HepG2 (cell line): ENCODE measurements at regions not wholly inside any gene's neighbourhood (a gene's known extent, or its start where the extent isn't known, plus 50 kb on each side); places are given as distances from the start of the nearest gene placed in this dataset.

ENCODE experiments used
- ATAC-seq: fragments of 200-7000 bp; cut with Tn5 transposase; 3 replicates; pipeline ENCODE4 v1.9.1; 2020; ENCODE audit warnings: mild to moderate bottlenecking, moderate library complexity
- BruUV-seq: library from RNA; stranded (reverse); fragments of 400-500 nt; replicated peaks from 2 replicates; lab custom pipeline; 2021; lab: Mats Ljungman, UMichigan
- CTCF ChIA-PET: fragments of 300-600 bp; formaldehyde crosslinking; extraction: SDS; loops from one replicate; lab custom pipeline; 2021; ENCODE audit warnings: low total read pairs, inconsistent platforms, low intra/inter-chr PET ratio; lab: Yijun Ruan, JAX
- POLR2A ChIA-PET: fragments of 350-600 bp; sonication (Branson Sonifier 250); formaldehyde crosslinking; loops from one replicate; lab custom pipeline; 2020; ENCODE audit warnings: antibody characterized with exemption, inconsistent platforms; lab: Yijun Ruan, JAX
- DNase-seq: peaks from one replicate; pipeline ENCODE4 v3.0.0-alpha.2; 2015; ENCODE audit warnings: low spot score
- FAIRE-seq: peaks from 3 replicates; lab custom pipeline; 2011; peaks lifted over from hg19 to GRCh38; lab: Jason Lieb, UNC
- H2AFZ ChIP-seq: one replicate; pipeline ENCODE4 v1.6.1; 2011; ENCODE audit warnings: low read length, inconsistent platforms
- H3K27ac ChIP-seq: fragments of 300-600 bp; 3 replicates; pipeline ENCODE4 v1.8.0; 2011; ENCODE audit warnings: mixed run types, mild to moderate bottlenecking, mixed read lengths, low read length, inconsistent platforms; ENCODE audit not compliant: insufficient read depth; ENCODE audit errors: extremely low read length
- H3K27me3 ChIP-seq, 2 experiments: fragments of 200-600 bp in 1 of 2; 2 replicates in 1 of 2; 3 replicates in 1 of 2; pipeline versions ENCODE4 v1.6.0 to v1.8.0; 2011; ENCODE audit warnings: low read length in 2 of 2, mild to moderate bottlenecking in 2 of 2, moderate library complexity in 2 of 2, inconsistent platforms in 1 of 2; ENCODE audit not compliant: insufficient read depth in 2 of 2, control insufficient read depth in 1 of 2
- H3K36me3 ChIP-seq, 2 experiments: fragments of 200-600 bp in 1 of 2; replicated peaks in 1 of 2; 2 replicates in 1 of 2; 3 replicates in 1 of 2; pipeline versions ENCODE4 v1.5.1 to v1.8.0; 2011; ENCODE audit warnings: low read length in 2 of 2, inconsistent platforms in 1 of 2; ENCODE audit not compliant: insufficient read depth in 2 of 2, control insufficient read depth in 1 of 2
- H3K4me1 ChIP-seq: 2 replicates; pipeline ENCODE4 v1.5.1; 2012; ENCODE audit warnings: low read length, inconsistent platforms; ENCODE audit not compliant: insufficient read depth
- H3K4me2 ChIP-seq: 2 replicates; pipeline ENCODE4 v1.6.0; 2011; ENCODE audit warnings: low read depth, low read length, inconsistent platforms
- H3K4me3 ChIP-seq, 3 experiments: fragments of 200-600 bp in 1 of 3; sonication (generic), shearing (Covaris generic) in 1 of 3; replicated peaks in 1 of 3; 2 replicates each; pipeline ENCODE4 v1.5.1; 2011 to 2016; ENCODE audit warnings: low read length in 3 of 3, inconsistent platforms in 2 of 3, low read depth in 2 of 3, mild to moderate bottlenecking in 2 of 3, control low read depth in 1 of 3, mixed read lengths in 1 of 3; ENCODE audit not compliant: insufficient read depth in 1 of 3
- H3K79me2 ChIP-seq: one replicate; pipeline ENCODE4 v1.6.1; 2011; ENCODE audit warnings: low read length, inconsistent platforms; ENCODE audit not compliant: insufficient read depth
- H3K9ac ChIP-seq: 2 replicates; pipeline ENCODE4 v1.6.0; 2011; ENCODE audit warnings: mild to moderate bottlenecking, low read depth, low read length, inconsistent platforms; ENCODE audit not compliant: insufficient read depth
- H3K9me3 ChIP-seq: 2 replicates; pipeline ENCODE4 v1.5.1; 2012; ENCODE audit warnings: mild to moderate bottlenecking, low read length
- H4K20me1 ChIP-seq: 2 replicates; pipeline ENCODE4 v1.6.0; 2011; ENCODE audit warnings: inconsistent platforms, mild to moderate bottlenecking, low read length, moderate library complexity; ENCODE audit not compliant: insufficient read depth
- AKAP8 ChIP-seq: sonication (generic); formaldehyde crosslinking; IDR thresholded peaks from 2 replicates; pipeline ENCODE4 v1.5.1; 2020; ENCODE audit warnings: mild to moderate bottlenecking, missing genetic modification reagents
- ATF1 ChIP-seq: IDR thresholded peaks from 2 replicates; pipeline ENCODE4 v1.6.1; 2016; ENCODE audit warnings: mild to moderate bottlenecking, control low read depth
- DMAP1 ChIP-seq: IDR thresholded peaks from 2 replicates; pipeline ENCODE4 v1.6.1; 2016
- KDM3A ChIP-seq: IDR thresholded peaks from 2 replicates; pipeline ENCODE4 v1.6.1; 2018; ENCODE audit warnings: low read depth, missing compliant biosample characterization
- MAFK ChIP-seq, 2 experiments: IDR thresholded peaks in 1 of 2; conservative IDR thresholded peaks in 1 of 2; 2 replicates each; pipeline ENCODE4 v1.6.1; 2011; ENCODE audit warnings: improper control_type of control experiment in 2 of 2, low read length in 2 of 2
- NFE2L2 ChIP-seq: fragments of 150-350 bp; IDR thresholded peaks from 2 replicates; pipeline ENCODE4 v1.6.1; 2014; ENCODE audit warnings: low read length
- NR1H2 ChIP-seq: sonication (generic); formaldehyde crosslinking; IDR thresholded peaks from 2 replicates; pipeline ENCODE4 v1.8.1; 2022; ENCODE audit warnings: low read depth, missing genetic modification reagents, borderline replicate concordance
- NR2C2 ChIP-seq: sonication (generic); formaldehyde crosslinking; IDR thresholded peaks from 2 replicates; pipeline ENCODE4 v1.4.0; 2020; ENCODE audit warnings: missing genetic modification reagents, mild to moderate bottlenecking, moderate library complexity, borderline replicate concordance
- PCBP2 ChIP-seq: fragments of 200-400 bp; formaldehyde crosslinking; optimal IDR thresholded peaks from 2 replicates; pipeline ENCODE3; 2018; ENCODE audit warnings: low read length, low read depth; ENCODE audit not compliant: poor library complexity, severe bottlenecking
- PHF21A ChIP-seq: sonication (generic); formaldehyde crosslinking; IDR thresholded peaks from 2 replicates; pipeline ENCODE4 v1.5.0; 2020; ENCODE audit warnings: mild to moderate bottlenecking, missing genetic modification reagents
- POLR2AphosphoS5 ChIP-seq: IDR thresholded peaks from 2 replicates; pipeline ENCODE4 v1.6.1; 2012; ENCODE audit warnings: low read depth, low read length
- SOX6 ChIP-seq, 2 experiments: fragments of 450-650 bp in 1 of 2; sonication (generic) in 1 of 2; formaldehyde crosslinking in 1 of 2; IDR thresholded peaks; 2 replicates each; pipeline versions ENCODE4 v1.4.0 to v1.6.1; 2017 to 2020; ENCODE audit warnings: antibody characterized with exemption in 1 of 2, mild to moderate bottlenecking in 1 of 2, missing genetic modification reagents in 1 of 2
- ZBTB1 ChIP-seq: sonication (generic); formaldehyde crosslinking; IDR thresholded peaks from 2 replicates; pipeline ENCODE4 v1.4.0; 2020; ENCODE audit warnings: missing genetic modification reagents, borderline replicate concordance
- ZBTB8A ChIP-seq: sonication (generic); formaldehyde crosslinking; IDR thresholded peaks from 2 replicates; pipeline ENCODE4 v1.4.0; 2020; ENCODE audit warnings: mild to moderate bottlenecking, low read depth, missing genetic modification reagents, borderline replicate concordance
- ZNF24 ChIP-seq: fragments of 450-650 bp; IDR thresholded peaks from 2 replicates; pipeline ENCODE4 v1.6.1; 2017; ENCODE audit warnings: antibody characterized with exemption, mild to moderate bottlenecking
- ZNF589 ChIP-seq: sonication (generic); formaldehyde crosslinking; conservative IDR thresholded peaks from 2 replicates; pipeline ENCODE4 v1.8.0; 2022; ENCODE audit warnings: mild to moderate bottlenecking, moderate library complexity, missing genetic modification reagents
- ZNF678 ChIP-seq: sonication (generic); formaldehyde crosslinking; IDR thresholded peaks from 2 replicates; pipeline ENCODE4 v1.4.0; 2020; ENCODE audit warnings: mild to moderate bottlenecking, missing genetic modification reagents
- ZNF816 ChIP-seq: sonication (generic); formaldehyde crosslinking; IDR thresholded peaks from 2 replicates; pipeline ENCODE4 v1.8.0; 2022; ENCODE audit warnings: missing genetic modification reagents, mild to moderate bottlenecking, borderline replicate concordance
- ZZZ3 ChIP-seq: sonication (generic); formaldehyde crosslinking; IDR thresholded peaks from 2 replicates; pipeline ENCODE4 v1.4.0; 2020; ENCODE audit warnings: missing genetic modification reagents, mild to moderate bottlenecking, borderline replicate concordance
- WGBS: methylation state at CpG from one replicate; pipeline ENCODE4 v1.1.6; 2017; ENCODE audit warnings: low lambda C conversion rate; 5-methylcytosine and 5-hydroxymethylcytosine counted together
- in situ Hi-C: cut with HindIII; loops from 2 replicates; pipeline ENCODE4 v1.10.0; 2017; ENCODE audit warnings: low pct_unique_long_range_greater_than_20kb; ENCODE audit not compliant: extremely low pct_ligation_motif_present
- intact Hi-C: fragments of 100-400 bp; cut with micrococcal nuclease; formaldehyde crosslinking; loops from one replicate; pipeline ENCODE4 v1.10.0; 2022; ENCODE audit not compliant: unreplicated experiment
- TF ChIP-seq, protein P1 (sequence below): sonication (generic); formaldehyde crosslinking; IDR thresholded peaks from 2 replicates; pipeline ENCODE4 v1.4.0; 2020; ENCODE audit warnings: missing genetic modification reagents
- TF ChIP-seq, protein P2 (sequence below): sonication (generic); formaldehyde crosslinking; IDR thresholded peaks from 2 replicates; pipeline ENCODE4 v1.4.0; 2020; ENCODE audit warnings: mild to moderate bottlenecking, missing genetic modification reagents

DNA sequence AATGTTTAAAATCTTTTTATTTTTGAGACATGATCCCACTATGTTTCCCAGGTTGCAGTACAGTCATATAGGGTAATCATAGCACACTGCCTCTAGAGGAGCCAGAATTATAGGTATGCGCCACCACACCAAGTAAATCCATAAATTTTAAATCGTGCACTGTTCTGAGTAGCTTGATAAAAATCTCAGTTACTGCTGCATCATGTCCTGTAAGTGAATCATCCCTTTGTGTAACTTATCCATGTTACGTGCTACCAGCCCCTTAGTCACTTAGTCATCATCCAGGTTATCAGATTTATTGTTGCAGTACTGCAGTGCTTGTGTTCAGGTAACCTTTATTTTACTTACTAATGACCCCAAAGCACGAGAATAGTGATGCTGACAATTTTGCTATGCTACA is 1770.9 kb downstream of the BRINP3 start:
- H3K9me3 ChIP-seq, result 0 out of 2 replicates have a peak, but pooled peaks cover 5% of the 10 kb centered on the region
- H3K27me3 ChIP-seq, result no peaks in the 10 kb centered on the region
- peak; percentile 24 for DNase-seq
- H3K4me3 ChIP-seq, result no peak overlapping the region
- BruUV-seq, result no TSS peak
- no peak overlapping the region for H3K4me2 ChIP-seq
- ATAC-seq, result no peak
- H3K27ac ChIP-seq, result no peak overlapping the region
- WGBS, result 23% methylated on average over 4 of the region's 4 CpGs
- no peaks in the 10 kb centered on the region for H3K79me2 ChIP-seq
- no peaks in the 10 kb centered on the region for H3K36me3 ChIP-seq
- no peaks in the 10 kb centered on the region for H3K4me1 ChIP-seq
- TF ChIP-seq SOX6 (IDR thresholded peaks at IDR 0.05) (no peak), SOX6 (CRISPR knock-in tag; IDR thresholded peaks at IDR 0.05) (no peak), ATF1 (CRISPR knock-in tag) (no peak), NFE2L2 (peak; percentile 15; the same call in 1 of the 2 replicates)
- FAIRE-seq, result no peak
- ChIA-PET POLR2A (no interaction called here), CTCF (no interaction called here)
- no peak overlapping the region for H2AFZ ChIP-seq
- H4K20me1 ChIP-seq, result no peaks in the 10 kb centered on the region
- in situ Hi-C loops, result no loop called here
- intact Hi-C loops, result no loop called here
- H3K9ac ChIP-seq, result no peak overlapping the region

DNA sequence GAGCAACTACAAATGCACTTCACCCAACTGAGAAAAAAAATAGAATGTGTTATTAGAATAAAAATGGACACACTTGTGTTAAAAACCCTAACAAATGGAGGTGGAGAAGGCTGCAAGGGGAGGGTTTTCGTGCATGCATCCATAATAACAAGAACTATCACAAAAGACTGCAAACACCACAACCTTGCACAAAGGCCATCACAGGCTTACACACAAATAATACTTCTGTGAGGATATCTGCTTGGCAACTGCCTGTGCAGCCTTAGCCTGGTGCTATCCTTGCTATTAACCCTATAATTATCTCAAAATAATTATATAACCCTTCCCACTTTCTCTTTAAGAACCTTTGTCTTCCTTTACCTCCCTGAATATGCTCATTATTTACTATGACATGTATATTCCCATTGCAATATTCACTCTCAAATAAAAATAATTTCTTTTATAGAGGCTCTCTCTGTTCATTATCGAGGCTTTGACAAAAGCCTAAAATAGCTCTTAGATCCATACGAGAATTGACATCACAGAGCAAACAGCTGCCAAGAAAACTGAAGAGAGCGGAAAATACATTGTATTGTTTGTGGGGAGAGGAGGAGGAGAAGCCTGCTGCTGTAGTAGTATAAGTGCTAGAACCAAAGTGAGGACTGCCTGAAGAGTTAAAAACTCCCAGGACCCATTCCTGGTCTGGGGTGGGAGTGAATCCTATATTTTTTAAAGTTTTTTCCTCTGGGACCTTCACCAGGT is 1768.7 kb downstream of the BRINP3 start:
- no peak for FAIRE-seq
- no peaks in the 10 kb centered on the region for H4K20me1 ChIP-seq
- H3K9me3 ChIP-seq, result no peaks in the 10 kb centered on the region
- H3K4me3 ChIP-seq, result no peak overlapping the region
- in situ Hi-C loops, result no loop called here
- no peak overlapping the region for H2AFZ ChIP-seq
- no peak for TF ChIP-seq ZBTB8A (CRISPR knock-in tag)
- no peak for TF ChIP-seq ZNF589 (CRISPR knock-in tag)
- no peak for TF ChIP-seq AKAP8
- no peak for TF ChIP-seq POLR2AphosphoS5
- TF ChIP-seq ZNF678, result no peak
- no peak for TF ChIP-seq ZBTB1 (CRISPR knock-in tag)
- TF ChIP-seq ZNF816 (CRISPR knock-in tag), result no peak
- TF ChIP-seq ZNF24, result no peak
- TF ChIP-seq, protein P1, sequence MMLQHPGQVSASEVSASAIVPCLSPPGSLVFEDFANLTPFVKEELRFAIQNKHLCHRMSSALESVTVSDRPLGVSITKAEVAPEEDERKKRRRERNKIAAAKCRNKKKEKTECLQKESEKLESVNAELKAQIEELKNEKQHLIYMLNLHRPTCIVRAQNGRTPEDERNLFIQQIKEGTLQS (CRISPR knock-in tag), result no peak
- no peak for TF ChIP-seq ZZZ3
- no peak for TF ChIP-seq NR2C2 (CRISPR knock-in tag)
- TF ChIP-seq DMAP1, result no peak
- no peak for TF ChIP-seq PHF21A (CRISPR knock-in tag)
- no peak for TF ChIP-seq PCBP2
- TF ChIP-seq MAFK (conservative IDR thresholded peaks at IDR 0.05 in 1 of 2, IDR thresholded peaks at IDR 0.05 in 1 of 2; ENCODE audit: low read length in 2 of 2), result no peak
- no peak for TF ChIP-seq KDM3A (CRISPR knock-in tag)
- TF ChIP-seq NR1H2, result no peak
- TF ChIP-seq, protein P2, sequence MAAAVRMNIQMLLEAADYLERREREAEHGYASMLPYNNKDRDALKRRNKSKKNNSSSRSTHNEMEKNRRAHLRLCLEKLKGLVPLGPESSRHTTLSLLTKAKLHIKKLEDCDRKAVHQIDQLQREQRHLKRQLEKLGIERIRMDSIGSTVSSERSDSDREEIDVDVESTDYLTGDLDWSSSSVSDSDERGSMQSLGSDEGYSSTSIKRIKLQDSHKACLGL (CRISPR knock-in tag), result no peak
- H3K27ac ChIP-seq, result no peak overlapping the region
- DNase-seq, result no peak
- H3K27me3 ChIP-seq, result no peaks in the 10 kb centered on the region
- 20% methylated on average over 4 of the region's 4 CpGs for WGBS
- no peak for ATAC-seq
- no TSS peak for BruUV-seq
- CTCF ChIA-PET, result no interaction called here
- intact Hi-C loops, result no loop called here
- no peak overlapping the region for H3K4me2 ChIP-seq
- POLR2A ChIA-PET, result no interaction called here
- H3K9ac ChIP-seq, result no peak overlapping the region
- no peaks in the 10 kb centered on the region for H3K36me3 ChIP-seq
- no peaks in the 10 kb centered on the region for H3K79me2 ChIP-seq
- no peaks in the 10 kb centered on the region for H3K4me1 ChIP-seq
